OCI-LY3 (cell line): ENCODE measurements at regions not wholly inside any gene's neighbourhood (a gene's known extent, or its start where the extent isn't known, plus 50 kb on each side); places are given as distances from the start of the nearest gene placed in this dataset.

Source experiments
- EZH2phosphoT487 ChIP-seq: fragments of 200-600 bp; shearing (Covaris generic); IDR thresholded peaks from 2 replicates; pipeline ENCODE4 v1.6.1; 2018; ENCODE audit warnings: antibody characterized with exemption, mixed run types, low read depth
- TF ChIP-seq, protein P1 (sequence below): fragments of 200-600, 300-600 bp; sonication (generic); IDR thresholded peaks from 2 replicates; pipeline ENCODE4 v1.5.1; 2014; ENCODE audit warnings: antibody characterized with exemption, low read length, low read depth

- TF ChIP-seq, protein P1, sequence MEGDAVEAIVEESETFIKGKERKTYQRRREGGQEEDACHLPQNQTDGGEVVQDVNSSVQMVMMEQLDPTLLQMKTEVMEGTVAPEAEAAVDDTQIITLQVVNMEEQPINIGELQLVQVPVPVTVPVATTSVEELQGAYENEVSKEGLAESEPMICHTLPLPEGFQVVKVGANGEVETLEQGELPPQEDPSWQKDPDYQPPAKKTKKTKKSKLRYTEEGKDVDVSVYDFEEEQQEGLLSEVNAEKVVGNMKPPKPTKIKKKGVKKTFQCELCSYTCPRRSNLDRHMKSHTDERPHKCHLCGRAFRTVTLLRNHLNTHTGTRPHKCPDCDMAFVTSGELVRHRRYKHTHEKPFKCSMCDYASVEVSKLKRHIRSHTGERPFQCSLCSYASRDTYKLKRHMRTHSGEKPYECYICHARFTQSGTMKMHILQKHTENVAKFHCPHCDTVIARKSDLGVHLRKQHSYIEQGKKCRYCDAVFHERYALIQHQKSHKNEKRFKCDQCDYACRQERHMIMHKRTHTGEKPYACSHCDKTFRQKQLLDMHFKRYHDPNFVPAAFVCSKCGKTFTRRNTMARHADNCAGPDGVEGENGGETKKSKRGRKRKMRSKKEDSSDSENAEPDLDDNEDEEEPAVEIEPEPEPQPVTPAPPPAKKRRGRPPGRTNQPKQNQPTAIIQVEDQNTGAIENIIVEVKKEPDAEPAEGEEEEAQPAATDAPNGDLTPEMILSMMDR = no peak
- TF ChIP-seq EZH2phosphoT487 = no peak
These were observed 215.3 kb downstream of the HAPSTR1 start for GRCh38 chr16:9306753-9307152.
